BLaER1 treated with 17β-estradiol and CSF1 and Interleukin-3, amounts not matched to agents 10 nM and 100 nM (cell line): ENCODE measurements at regions not wholly inside any gene's neighbourhood (a gene's known extent, or its start where the extent isn't known, plus 50 kb on each side); places are given as distances from the start of the nearest gene placed in this dataset.
"Not testable (repeated sequence)": the region's sequence is repeated elsewhere in the genome, so short reads cannot be mapped to it uniquely, and the experiment has no call there.

ENCODE experiments used
- H3K27ac ChIP-seq, 11 experiments: shearing (Covaris generic); formaldehyde crosslinking; 2 replicates each; pipeline ENCODE4 v1.8.1; 2022
- H3K27me3 ChIP-seq, 11 experiments: shearing (Covaris generic); formaldehyde crosslinking; 2 replicates each; pipeline ENCODE4 v1.8.1; 2022
- H3K36me3 ChIP-seq, 11 experiments: shearing (Covaris generic); formaldehyde crosslinking; 2 replicates each; pipeline ENCODE4 v1.8.1; 2022
- H3K4me1 ChIP-seq, 10 experiments: shearing (Covaris generic); formaldehyde crosslinking; 2 replicates each; pipeline ENCODE4 v1.8.1; 2022
- H3K4me2 ChIP-seq, 11 experiments: shearing (Covaris generic); formaldehyde crosslinking; 2 replicates each; pipeline ENCODE4 v1.8.1; 2022
- H3K4me3 ChIP-seq, 10 experiments: shearing (Covaris generic); formaldehyde crosslinking; 2 replicates each; pipeline ENCODE4 v1.8.1; 2022
- H3K9ac ChIP-seq, 11 experiments: shearing (Covaris generic); formaldehyde crosslinking; 2 replicates each; pipeline ENCODE4 v1.8.1; 2022
- H3K9me3 ChIP-seq, 11 experiments: shearing (Covaris generic); formaldehyde crosslinking; replicated peaks in 1 of 11; 2 replicates each; pipeline ENCODE4 v1.8.1; 2022
- H4K20me1 ChIP-seq, 11 experiments: shearing (Covaris generic); formaldehyde crosslinking; 2 replicates each; pipeline ENCODE4 v1.8.1; 2022
- Cebpa-rat ChIP-seq, 11 experiments: shearing (Covaris generic); IDR thresholded peaks; 2 replicates each; pipeline ENCODE4 v1.8.1; 2022

DNA sequence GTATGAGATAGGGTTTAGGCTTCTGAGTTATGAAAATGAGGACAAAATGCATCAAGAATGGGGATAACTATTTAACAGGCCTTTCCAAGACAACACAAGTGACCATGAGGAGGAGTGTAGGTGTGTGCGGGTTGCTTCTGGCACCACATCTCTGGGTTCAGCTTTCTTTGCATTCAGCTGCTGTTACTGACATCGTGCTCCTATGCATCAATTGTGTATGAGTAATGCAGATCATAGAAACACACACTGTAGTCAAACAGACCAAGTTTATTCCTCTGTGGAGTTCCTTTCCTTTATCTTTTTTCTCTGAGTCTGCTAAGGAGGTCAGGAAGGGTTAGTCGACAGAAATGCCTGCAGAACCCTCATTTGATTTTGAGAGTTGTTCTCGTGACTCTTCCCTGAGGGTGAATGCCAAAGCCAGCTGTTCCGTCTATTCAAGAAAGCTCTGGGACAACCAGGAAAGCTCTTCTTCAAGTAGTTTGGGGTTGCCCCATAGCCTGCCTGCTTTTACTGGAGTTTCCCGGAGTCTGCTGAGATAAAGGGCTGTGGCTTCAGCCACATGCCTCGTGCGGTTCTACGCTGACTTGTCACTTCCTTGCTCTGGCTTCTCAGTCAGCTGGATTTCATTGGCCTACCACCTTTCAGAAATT is 136.7 kb upstream of the TLE3 start:
- no peak for TF ChIP-seq Cebpa-rat (IDR thresholded peaks at IDR 0.05)
- Histone ChIP-seq H3K4me1 (peaks cover 0 to 8% (median 0%) of the 10 kb centered on the region in 10 experiments; a peak in 3 of 20 replicates), H4K20me1 (no peaks in the 10 kb centered on the region), H3K27me3 (peaks cover 0 to 3% (median 0%) of the 10 kb centered on the region in 11 experiments; a peak in 1 of 22 replicates), H3K4me3 (no peak overlapping the region), H3K27ac (no peak overlapping the region), H3K9ac (no peak overlapping the region), H3K36me3 (no peaks in the 10 kb centered on the region), H3K4me2 (peak overlapping the region in 2 of 11 experiments; percentile 30 to 37; a peak in 4 of 22 replicates), H3K9me3 (peaks cover 11 to 35% (median 23%) of the 10 kb centered on the region in 11 experiments; a peak in 21 of 22 replicates)

DNA sequence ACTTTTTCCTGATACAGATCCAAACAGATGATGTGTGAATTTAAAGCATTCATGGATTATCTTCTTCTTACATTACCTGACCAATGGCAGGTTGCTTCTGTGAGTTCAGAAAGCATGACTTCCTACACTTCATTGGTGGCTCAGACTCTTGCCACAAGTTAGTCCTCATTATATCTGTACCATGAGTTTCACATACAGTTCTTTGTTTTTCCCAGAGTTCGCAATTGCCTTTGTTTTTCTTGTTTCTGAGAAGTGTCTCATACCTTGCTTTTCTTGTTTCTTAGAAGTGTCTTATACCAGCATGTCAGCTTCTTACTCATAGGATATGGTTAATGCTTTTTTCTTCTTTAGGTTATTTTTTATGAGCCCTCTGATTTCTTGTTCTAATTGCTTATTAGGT is 133.8 kb upstream of the TLE3 start:
- H3K4me2 ChIP-seq, result no peak overlapping the region
- H3K27ac ChIP-seq, result no peak overlapping the region
- TF ChIP-seq Cebpa-rat (IDR thresholded peaks at IDR 0.05), result no peak
- H3K36me3 ChIP-seq, result no peaks in the 10 kb centered on the region
- H3K4me1 ChIP-seq, result peaks cover 0 to 8% (median 0%) of the 10 kb centered on the region in 10 experiments; a peak in 3 of 20 replicates
- peaks cover 11 to 45% (median 23%) of the 10 kb centered on the region in 11 experiments; a peak in 21 of 22 replicates for H3K9me3 ChIP-seq
- H3K9ac ChIP-seq, result no peak overlapping the region
- H3K27me3 ChIP-seq, result 0 out of 22 replicates have a peak, but pooled peaks cover 0 to 3% (median 0%) of the 10 kb centered on the region in 11 experiments
- H4K20me1 ChIP-seq, result no peaks in the 10 kb centered on the region
- H3K4me3 ChIP-seq, result no peak overlapping the region

- not testable (repeated sequence) for H3K4me2 ChIP-seq, H3K4me3 ChIP-seq, H3K9ac ChIP-seq, H3K4me1 ChIP-seq, H3K27ac ChIP-seq, H3K36me3 ChIP-seq, H3K27me3 ChIP-seq, H4K20me1 ChIP-seq
- peaks cover 11 to 41% (median 23%) of the 10 kb centered on the region in 11 experiments; a peak in 21 of 22 replicates for H3K9me3 ChIP-seq
These were observed 130.2 kb upstream of the TLE3 start for GRCh38 chr15:70227918-70228317.

DNA sequence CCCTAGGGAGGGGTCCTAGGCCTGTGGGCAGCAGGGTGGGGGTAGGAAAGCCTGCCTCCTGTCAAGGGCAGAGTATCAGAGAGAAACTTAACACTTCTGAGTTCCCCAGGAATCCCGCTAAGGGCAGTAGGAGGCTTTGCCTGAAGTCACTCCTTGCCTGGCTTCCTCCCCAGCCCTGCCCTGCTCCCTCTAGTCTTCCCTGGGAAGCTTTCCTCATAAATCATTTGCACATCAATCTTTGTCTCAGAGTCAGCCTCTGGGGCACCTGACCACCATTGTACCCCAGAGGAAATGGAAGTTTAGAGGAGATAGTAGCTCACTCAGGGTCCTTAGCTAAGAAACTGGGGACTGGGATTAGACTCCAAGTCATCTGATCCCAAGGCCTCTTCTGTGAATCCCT is 129.4 kb upstream of the TLE3 start:
- H3K27ac ChIP-seq, result no peak overlapping the region
- H3K4me1 ChIP-seq, result 0 out of 20 replicates have a peak, but pooled peaks cover 0 to 7% (median 0%) of the 10 kb centered on the region in 10 experiments
- no peak overlapping the region for H3K9ac ChIP-seq
- no peak for TF ChIP-seq Cebpa-rat (IDR thresholded peaks at IDR 0.05)
- H3K9me3 ChIP-seq, result peaks cover 8 to 35% (median 18%) of the 10 kb centered on the region in 11 experiments; a peak in 21 of 22 replicates
- H3K36me3 ChIP-seq, result no peaks in the 10 kb centered on the region
- no peaks in the 10 kb centered on the region for H3K27me3 ChIP-seq
- no peak overlapping the region for H3K4me2 ChIP-seq
- H3K4me3 ChIP-seq, result no peak overlapping the region
- no peaks in the 10 kb centered on the region for H4K20me1 ChIP-seq

- Histone ChIP-seq H3K27ac (no peak overlapping the region), H3K27me3 (no peaks in the 10 kb centered on the region), H3K9ac (no peak overlapping the region), H4K20me1 (no peaks in the 10 kb centered on the region), H3K36me3 (no peaks in the 10 kb centered on the region), H3K4me1 (0 out of 20 replicates have a peak, but pooled peaks cover 0 to 7% (median 0%) of the 10 kb centered on the region in 10 experiments), H3K4me3 (no peak overlapping the region), H3K9me3 (peaks cover 3 to 29% (median 11%) of the 10 kb centered on the region in 11 experiments; a peak in 21 of 22 replicates), H3K4me2 (no peak overlapping the region)
- no peak for TF ChIP-seq Cebpa-rat (IDR thresholded peaks at IDR 0.05)
These were observed 128.7 kb upstream of the TLE3 start for GRCh38 chr15:70226337-70226980.

- no peak for TF ChIP-seq Cebpa-rat (IDR thresholded peaks at IDR 0.05)
- Histone ChIP-seq H3K4me3 (no peak overlapping the region), H3K27ac (no peak overlapping the region), H3K27me3 (no peaks in the 10 kb centered on the region), H3K36me3 (no peaks in the 10 kb centered on the region), H3K9ac (no peak overlapping the region), H3K4me1 (0 out of 20 replicates have a peak, but pooled peaks cover 0 to 7% (median 0%) of the 10 kb centered on the region in 10 experiments), H3K4me2 (no peak overlapping the region), H4K20me1 (no peaks in the 10 kb centered on the region), H3K9me3 (peaks cover 0 to 23% (median 8%) of the 10 kb centered on the region in 11 experiments; a peak in 8 of 22 replicates)
These were observed 127.7 kb upstream of the TLE3 start for GRCh38 chr15:70225416-70225815.

DNA sequence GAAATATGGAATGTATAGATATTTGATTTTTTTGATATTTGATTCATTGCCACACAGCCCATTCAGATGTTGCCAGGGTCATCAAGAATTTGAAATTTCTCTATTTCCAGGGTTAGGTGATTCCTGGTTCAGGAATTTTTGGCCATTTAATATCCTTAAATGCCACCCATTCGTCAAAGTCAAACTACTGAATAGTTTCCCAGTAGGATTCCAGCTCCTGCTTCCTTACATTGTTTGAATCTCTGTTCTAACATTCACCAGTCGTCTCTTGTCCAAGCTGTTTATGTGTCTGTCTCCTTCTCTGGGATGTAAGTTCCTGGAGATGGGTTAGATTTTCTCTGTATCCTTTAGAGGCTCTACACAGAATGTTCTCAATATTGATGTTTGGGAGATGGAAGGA is 124.9 kb upstream of the TLE3 start:
- H4K20me1 ChIP-seq, result no peaks in the 10 kb centered on the region; a peak in 1 of 22 replicates
- H3K4me3 ChIP-seq, result no peak overlapping the region
- H3K27me3 ChIP-seq, result no peaks in the 10 kb centered on the region
- H3K4me2 ChIP-seq, result no peak overlapping the region
- peaks cover 0 to 10% (median 3%) of the 10 kb centered on the region in 10 experiments; a peak in 10 of 20 replicates for H3K4me1 ChIP-seq
- no peaks in the 10 kb centered on the region for H3K36me3 ChIP-seq
- no peak overlapping the region for H3K9ac ChIP-seq
- TF ChIP-seq Cebpa-rat (IDR thresholded peaks at IDR 0.05), result no peak
- H3K27ac ChIP-seq, result no peak overlapping the region
- H3K9me3 ChIP-seq, result no peaks in the 10 kb centered on the region

DNA sequence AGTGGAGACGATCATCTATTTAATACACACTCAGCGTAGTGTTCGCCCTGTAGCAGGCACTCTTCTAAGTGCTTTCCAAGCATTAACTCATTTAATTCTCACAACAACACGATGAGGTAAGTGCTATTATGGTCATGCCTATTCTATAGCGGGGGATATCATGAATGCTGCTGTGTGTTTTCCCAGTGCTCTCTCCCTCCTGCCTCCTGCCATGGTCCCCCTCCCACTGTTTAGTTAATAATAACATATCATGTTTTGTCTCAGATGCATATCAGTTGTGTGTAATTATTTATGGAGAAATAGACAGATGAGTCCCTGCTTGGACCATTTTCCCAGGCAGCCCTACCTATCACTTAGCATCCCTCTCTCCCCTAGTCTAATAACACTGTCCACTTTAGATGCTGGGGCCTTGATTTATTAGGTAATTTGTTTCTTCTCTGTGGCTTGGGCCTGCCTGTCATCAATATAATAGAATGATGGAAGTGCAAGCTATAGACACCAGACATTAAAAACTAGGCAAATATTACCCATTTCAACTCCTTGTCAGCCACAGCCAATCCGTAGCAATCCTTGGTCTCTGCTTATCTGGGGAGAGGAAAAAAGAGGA is 122.9 kb upstream of the TLE3 start:
- no peaks in the 10 kb centered on the region for H3K36me3 ChIP-seq
- no peaks in the 10 kb centered on the region for H3K27me3 ChIP-seq
- H3K9ac ChIP-seq, result no peak overlapping the region
- H3K4me1 ChIP-seq, result peaks cover 0 to 12% (median 10%) of the 10 kb centered on the region in 10 experiments; a peak in 10 of 20 replicates
- H4K20me1 ChIP-seq, result no peaks in the 10 kb centered on the region; a peak in 1 of 22 replicates
- no peak for TF ChIP-seq Cebpa-rat (IDR thresholded peaks at IDR 0.05)
- no peaks in the 10 kb centered on the region for H3K9me3 ChIP-seq
- no peak overlapping the region for H3K4me3 ChIP-seq
- no peak overlapping the region for H3K27ac ChIP-seq
- no peak overlapping the region for H3K4me2 ChIP-seq

- H3K36me3 ChIP-seq, result no peaks in the 10 kb centered on the region
- H3K4me2 ChIP-seq, result no peak overlapping the region
- H3K4me3 ChIP-seq, result no peak overlapping the region
- TF ChIP-seq Cebpa-rat (IDR thresholded peaks at IDR 0.05), result no peak
- no peak overlapping the region for H3K27ac ChIP-seq
- no peak overlapping the region for H3K9ac ChIP-seq
- no peaks in the 10 kb centered on the region for H3K9me3 ChIP-seq
- no peaks in the 10 kb centered on the region for H3K27me3 ChIP-seq
- peaks cover 0 to 12% (median 10%) of the 10 kb centered on the region in 10 experiments; a peak in 10 of 20 replicates for H3K4me1 ChIP-seq
- no peaks in the 10 kb centered on the region; a peak in 2 of 22 replicates for H4K20me1 ChIP-seq
These were observed 122.2 kb upstream of the TLE3 start for GRCh38 chr15:70219966-70220365.
